ENCODE measurements at regions not wholly inside any gene's neighbourhood (a gene's known extent, or its start where the extent isn't known, plus 50 kb on each side); places are given as distances from the start of the nearest gene placed in this dataset.

DNA sequence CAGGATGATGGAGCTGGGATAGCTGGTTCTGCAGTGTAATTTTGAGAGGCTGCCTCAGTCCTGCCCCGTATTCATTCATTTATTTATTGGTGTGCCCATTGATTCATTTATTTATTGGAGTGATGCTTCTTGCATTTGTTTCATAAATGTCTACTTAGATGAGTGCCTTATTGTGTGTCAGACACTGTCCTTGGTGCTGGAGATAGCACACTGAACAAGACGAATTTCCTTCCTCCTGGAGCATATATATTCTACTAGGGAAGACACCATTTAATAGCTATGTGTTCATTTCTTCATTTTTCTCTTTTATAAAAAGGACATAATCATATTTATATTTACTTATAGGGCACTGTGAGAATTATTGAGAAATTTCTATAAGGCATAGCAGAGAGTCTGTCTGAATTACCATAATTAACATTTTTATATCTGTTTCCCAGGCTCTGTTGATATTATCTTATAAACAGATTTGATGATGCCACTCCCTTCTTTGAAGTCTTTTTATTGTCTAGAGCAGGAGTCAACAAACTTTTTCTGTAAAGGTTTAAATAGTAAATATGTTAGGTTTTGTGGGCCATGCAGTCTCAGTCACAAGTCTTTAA lies 433.9 kb upstream of the ZNF608 start:
- no peak for DNase-seq

DNA sequence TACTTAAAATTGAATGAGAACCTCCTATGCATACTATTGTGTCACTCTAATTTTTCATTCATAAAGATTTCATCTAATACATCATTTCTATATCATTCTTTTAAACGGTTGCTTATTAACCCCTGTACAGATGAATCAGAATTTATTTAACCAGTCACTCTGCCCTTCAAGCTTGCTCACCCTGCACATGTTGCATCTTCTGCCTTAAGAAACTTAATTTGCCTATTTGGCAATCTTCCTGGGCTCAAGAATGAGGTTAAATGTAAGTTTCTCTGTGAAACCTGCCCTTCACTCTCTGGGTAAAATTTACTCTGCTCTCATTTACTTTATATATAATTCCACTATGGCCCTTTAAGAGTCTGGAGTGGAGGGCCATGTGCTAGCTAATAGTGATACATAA lies 434.7 kb upstream of the ZNF608 start:
- no peak for DNase-seq

DNA sequence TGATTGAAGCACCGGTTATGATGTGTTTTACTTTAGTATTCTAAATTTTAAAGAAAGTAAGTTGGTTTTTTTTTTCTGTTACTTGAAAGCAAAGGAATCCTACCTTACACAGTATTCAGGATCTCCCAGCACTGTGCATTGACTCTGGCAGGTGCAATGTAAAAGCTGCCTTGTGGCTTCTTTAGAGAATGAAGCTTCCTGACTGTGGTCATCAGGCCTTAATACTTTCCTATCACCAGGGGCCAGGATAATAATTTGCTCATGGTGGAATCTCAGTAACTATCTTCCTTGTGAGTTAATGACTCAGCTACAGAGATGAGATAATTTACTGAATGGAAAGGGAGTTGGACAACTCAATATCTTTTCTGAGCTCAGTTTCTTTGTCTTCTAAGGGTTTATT lies 435.5 kb upstream of the ZNF608 start:
- DNase-seq, result no peak

DNA sequence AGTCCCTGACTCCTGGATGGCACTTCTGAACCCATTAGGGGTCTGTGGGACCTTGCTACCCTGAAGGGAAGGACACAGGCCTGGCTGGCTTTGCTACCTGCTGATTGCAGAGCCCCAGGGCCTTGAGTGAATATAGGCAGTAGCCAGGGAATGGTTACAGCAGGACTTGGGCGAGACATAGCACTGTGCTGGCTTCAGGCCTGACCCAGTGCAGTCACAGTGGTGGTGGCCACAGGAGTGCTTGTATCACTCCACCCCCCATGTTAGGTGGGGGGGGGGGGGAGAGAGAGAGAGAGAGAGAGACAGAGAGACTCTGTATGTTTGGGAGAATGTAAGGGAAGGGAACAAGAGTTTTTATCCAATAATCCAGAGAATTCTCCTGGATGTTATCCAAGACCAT lies 439.3 kb upstream of the ZNF608 start:
- no peak for DNase-seq

DNA sequence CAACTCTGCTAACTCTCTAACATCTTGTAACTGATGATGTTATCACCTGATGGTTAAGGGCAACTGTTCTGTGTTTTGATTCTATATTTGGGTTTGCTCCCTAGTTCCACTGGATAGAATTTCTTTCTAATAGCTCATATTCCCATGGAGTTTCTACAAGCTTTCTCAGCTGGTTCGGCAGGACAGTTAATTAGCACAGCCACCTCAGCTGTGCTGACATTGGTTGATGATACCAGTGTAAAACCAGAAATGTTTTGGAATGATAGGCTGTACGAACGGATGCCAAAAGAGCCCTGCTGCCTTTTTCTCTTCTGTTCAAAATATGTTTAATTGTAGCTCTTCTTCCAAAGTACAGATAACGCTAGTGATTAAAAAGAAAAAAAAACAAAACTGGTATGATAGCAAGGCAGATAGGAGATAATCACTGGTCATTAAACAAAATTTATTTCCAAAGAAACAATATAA lies 440.5 kb upstream of the ZNF608 start:
- DNase-seq, result peak; percentile 51

DNA sequence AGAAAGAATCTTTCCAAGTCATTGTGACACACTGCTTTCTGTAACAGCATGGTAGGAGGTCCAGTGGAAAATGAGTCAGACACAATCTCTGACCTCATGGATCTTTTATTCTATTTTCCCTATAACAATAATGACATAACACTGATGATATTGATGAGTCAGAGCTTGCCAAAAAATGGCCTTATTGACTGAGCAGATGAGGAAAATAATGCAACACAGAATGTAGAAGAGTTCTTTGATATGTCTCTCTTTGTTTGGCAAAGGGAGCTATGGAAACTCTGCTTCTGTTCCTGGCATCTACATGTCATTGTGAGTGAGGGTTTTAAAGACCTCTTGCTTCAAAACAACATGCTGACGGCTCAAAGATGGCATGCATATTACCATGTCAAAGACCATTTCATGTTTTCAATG lies 443.1 kb upstream of the ZNF608 start:
- no peak for DNase-seq

DNA sequence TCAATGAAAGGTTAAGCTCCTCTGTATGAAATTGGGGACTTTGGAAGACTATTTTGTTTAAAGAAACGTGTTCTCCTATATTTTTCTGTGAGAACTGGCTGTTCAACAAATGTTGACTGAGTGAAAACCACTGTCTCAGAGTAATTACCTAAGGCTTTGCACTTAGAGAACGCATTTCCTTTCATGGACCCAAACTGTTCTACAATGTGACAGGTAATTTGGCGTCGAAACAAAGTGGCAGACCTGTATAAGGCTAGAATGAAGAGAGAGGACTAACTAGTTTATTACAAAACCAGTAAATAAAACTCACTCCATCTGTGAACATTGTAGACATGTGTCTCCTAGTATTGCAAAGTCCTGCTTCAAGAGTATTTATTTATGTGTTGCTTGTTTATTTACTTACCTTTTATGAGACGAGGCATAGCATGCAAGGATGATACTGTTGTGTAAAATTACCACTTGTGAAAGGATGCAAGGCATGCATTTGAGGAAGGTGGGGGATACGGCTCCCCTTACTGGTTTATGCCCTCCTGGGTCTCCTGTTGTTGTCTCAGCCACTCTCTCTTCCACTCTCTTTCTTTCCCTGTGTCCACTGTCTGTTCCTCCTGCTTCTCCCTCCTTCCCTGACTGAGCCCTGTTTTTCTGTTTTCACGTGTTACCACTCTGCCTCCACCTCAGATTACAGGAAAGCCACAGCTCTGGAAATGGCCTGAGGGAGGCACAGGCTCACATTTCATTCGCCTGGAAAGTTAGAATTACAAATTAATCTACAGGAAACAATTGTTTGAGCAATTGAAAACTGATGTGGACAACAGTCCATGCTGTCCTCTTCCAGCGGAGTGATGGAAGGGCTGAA lies 444.0 kb upstream of the ZNF608 start:
- peak; percentile 34 for DNase-seq

DNA sequence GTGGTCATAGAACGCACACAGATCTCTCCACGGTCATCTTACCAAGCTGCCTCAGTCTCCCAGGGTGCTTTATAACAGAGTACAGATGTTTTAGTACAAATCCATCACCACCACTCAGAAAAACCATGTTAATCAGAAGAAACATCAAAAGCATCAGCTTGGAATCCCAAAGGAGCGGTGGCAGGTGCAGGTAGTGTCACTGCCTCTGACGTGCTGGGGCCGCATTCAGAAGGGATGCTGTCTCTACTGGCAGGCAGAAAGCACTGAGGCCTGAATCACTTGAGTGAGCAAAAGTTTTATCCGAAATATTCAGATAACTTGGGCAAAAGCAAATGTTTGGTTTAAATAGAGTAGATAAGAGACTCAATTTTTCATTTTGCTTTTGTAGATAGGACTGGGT lies 448.4 kb upstream of the ZNF608 start:
- no peak for DNase-seq

DNA sequence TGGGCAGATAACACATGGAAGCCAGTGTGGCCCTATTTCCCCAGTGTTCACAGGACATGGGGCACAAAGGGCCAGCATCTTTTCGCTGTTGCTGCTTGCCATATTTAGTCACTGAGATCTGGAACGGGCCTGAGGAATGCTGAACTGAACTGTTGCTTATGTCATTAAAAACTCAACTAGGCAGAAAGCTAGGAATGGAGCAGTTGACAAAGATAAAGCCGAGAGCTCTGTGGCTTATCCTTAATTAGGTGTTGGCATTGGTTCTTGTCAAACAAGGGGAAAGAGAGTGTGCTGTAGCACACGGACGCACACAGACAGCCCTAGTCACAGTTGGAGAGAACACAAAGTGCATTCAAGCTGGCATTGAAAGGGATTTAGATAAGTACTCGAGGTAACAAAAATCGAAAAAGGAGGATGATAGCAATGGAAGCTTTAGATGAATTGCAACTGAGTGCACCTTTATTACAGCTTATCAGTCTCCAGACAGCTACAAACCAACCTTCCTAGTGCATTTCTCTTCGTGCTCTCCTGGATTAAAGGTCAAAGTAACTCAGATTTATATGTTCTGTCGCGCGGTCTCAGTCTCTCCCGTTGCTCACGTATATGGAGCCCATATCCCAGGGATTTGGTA lies 450.2 kb upstream of the ZNF608 start:
- DNase-seq, result no peak

DNA sequence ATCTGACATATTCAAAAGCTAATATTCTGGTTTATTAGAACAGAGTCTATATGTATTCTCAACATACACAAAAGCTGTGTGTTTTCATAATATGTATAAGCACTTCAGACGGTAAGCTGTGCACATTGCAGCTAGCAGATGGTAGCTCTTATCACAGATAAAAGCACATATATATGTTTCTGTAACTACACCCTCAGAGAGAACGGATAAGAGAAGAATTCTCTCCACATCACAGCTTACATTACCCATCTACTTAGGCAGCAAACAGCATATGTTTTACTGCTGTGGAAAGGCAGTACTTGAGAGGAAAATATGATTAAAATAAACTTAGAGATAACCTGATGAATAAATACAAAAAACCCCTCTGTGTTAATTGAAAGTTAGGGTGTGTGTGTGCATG lies 450.9 kb upstream of the ZNF608 start:
- no peak for DNase-seq

DNA sequence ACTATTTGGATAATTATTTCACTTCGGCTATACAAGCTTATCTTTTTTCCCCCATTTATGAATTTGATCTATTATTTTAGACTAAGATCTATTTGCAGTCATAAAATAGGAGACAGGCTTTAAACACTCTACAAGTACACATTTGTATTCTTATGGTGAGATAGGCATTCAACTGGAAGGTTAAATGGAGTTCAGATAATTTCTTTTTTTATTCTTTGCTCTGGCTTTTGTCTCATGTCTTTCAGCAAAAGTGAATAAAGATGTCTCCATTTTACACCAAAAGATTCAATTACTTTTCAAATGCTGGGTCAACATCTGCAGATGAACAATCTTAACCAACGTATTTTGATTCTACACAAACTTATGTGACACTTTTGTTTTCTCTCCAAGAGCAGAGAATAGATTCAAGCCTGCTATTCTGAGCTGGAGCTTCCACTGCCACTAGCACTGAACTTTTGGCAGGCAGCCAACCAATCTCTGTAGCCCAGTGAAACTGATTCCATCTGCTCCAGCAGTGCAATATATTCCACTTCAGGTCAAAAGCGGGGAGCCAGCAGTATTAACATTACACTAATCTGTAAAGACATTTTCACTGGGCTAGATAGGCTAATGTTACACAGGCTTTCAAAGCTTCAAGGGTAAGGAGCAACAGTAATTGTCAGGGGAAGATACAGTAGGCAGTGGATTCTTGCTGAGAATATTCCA lies 452.0 kb upstream of the ZNF608 start:
- peak; percentile 97 for DNase-seq

DNA sequence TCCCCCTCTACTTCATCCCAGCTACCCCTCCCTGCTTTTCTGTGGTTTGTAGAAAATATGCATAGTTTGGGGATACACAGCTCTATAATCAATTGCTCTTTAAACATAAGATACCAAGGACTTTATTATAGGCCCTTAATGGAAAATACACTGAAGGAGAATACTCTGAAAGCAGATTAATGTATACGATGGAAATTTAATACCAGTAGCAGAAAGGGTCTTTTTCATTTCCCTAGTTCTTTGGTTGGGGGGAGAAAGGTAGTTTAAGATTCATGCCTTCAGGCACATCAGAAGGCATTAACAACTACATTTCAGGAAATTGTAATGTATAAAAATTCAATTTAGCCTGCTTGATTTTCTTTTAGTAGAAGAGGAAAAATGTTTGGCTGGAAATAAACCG lies 452.9 kb upstream of the ZNF608 start:
- DNase-seq, result no peak

DNA sequence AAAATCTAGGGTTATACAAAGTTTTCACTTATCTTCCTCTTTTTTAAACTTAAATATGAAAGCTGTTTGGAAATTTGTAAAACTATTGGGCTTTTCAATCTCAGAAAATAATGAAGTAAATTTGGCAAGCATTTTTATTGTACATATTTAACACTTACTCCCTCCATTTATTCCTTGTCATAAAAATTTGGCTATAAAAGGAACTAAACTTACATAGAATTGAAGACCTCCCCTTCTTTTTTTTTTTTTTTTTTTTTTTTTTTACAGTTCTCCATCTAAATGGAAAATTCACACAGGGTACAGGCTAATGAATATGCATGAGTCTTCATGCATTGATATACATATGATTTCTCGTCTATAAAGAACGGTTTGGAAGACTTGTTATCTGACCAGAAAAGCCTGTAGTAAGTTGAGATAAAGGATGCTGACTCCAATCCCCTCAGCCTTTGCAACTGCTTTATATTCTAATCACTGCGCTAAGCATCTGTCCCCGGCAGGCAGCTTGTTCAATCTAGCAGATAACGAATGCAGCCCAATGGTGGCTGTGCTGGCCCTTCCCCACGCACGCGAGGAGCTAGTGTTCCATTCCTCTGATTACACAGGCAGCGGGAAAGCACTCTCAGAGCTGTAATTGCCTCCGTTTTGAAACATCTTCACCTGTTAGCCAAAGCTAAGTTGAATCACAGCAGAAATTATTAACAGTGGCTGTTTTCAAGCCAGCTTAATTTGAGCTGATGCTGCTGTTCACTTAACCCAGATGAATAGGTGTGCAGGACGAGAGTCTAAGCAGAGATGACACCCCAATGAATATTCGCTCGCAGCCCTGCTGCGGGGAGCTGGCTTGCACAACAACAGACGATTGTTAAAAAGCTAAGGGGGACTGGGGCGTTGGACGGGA lies 453.8 kb upstream of the ZNF608 start:
- DNase-seq, result peak; percentile 38

DNA sequence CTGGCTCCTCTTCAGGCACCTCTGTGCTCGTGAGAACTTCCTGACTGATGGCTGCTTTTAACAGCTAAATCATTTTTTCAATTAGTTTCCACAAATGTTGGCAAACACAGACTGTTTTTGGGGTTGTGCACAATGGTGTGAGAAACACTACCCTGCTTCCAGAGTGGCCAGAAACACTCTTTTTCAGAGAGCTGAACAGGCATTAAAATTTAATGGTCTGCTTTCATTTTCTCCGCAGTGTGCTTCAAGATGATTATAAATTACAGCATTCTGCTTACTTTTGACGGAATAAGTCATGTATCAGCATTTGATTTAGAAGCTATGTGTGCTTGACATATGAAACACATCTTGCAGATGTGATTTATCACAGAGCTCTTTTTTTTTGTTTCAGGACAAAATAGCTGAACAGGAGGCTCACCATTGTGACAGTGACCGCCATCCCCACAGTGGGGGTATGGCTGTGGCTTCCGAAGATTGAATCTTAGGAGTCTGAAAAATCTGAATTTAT lies 454.5 kb upstream of the ZNF608 start:
- DNase-seq, result no peak

DNA sequence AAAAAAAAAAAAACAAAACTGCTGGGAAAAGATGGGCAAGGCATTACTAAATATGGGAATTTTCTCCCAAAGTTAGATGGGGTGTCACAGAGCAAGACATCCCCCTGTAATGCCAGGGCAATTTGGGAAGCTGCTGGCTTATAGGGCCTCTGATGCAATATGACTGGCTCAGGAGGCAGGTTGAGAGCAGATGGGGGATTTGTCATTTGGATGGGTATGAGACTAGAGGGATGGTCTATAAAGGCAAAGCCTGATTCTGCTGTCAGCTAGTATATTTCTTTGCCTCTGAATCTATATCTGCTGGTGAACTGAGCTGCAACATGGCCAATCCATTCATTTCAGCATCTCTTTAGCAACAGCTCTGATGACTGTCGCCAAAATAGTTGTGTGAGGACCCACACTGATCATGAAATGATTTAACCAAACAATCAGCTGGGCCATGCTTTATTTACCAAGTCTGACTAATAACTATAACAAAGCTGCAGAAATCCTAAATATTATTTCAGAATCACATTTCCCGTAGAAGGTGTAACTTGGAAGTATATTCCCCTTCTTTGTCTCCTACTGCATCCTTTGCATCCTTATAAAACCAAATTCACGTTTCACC lies 455.1 kb upstream of the ZNF608 start:
- no peak for DNase-seq

DNA sequence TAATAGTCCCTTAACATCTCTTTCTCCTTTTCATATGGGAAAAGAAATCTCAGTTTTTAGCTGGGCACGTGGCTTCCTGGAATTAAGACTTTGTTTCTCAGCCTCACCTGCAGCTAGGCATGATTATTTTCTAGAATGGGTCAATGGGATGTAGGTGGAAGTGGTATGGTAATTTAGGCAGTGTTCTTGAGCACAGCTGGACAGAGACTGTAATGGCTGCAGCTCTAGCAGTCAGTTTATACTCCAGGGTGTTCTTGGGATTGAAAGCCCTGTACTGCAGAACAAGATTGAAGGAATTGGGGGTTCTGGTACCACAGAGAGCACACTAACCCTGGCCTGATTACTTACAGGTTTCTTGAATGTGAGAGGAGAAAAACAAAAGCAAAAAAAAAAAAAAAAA lies 455.9 kb upstream of the ZNF608 start:
- DNase-seq, result no peak

DNA sequence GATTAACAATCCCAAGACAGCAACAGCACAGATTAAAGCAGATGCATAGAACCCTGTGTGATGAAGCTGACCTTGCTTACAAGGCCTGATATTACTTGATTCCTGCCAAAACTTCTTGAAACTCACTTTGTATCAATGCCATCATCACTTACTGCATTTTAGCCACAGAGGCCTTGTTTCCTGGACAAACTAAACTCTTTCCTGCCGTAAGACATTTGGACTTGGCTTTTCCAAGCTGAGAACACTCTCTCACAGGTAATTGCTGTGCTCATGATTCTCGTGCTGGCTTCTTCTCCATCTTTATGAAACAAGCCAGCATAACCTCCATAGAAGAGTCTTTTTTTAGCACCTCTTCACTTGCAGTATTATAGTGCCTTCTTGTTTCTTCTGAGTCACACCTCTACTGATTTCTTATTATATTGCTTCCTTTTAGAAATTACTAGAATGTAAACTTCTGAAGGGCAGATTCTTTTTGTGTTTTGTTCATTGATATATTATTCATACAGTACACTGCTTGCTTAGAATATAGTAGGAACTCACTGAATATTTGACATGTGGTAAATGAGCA lies 456.5 kb upstream of the ZNF608 start:
- DNase-seq, result no peak

DNA sequence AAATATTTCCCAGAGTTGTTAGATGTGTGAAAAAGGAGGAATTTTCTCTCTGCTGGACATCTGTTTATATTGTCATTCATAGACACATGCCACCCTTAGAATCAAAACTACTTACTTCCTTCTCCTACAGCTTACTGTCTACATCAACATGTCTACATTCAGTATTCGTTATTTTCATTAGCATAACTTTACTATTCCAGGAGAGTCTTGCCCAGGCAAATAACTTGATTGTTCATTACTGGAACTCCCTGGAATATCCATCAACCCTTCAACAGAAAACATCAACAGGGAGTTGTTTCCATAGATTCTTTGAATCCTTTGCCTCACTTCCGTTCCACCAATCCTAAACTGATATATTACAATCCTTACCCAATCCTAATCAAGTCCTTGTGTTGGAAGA lies 457.5 kb upstream of the ZNF608 start:
- no peak for DNase-seq

DNA sequence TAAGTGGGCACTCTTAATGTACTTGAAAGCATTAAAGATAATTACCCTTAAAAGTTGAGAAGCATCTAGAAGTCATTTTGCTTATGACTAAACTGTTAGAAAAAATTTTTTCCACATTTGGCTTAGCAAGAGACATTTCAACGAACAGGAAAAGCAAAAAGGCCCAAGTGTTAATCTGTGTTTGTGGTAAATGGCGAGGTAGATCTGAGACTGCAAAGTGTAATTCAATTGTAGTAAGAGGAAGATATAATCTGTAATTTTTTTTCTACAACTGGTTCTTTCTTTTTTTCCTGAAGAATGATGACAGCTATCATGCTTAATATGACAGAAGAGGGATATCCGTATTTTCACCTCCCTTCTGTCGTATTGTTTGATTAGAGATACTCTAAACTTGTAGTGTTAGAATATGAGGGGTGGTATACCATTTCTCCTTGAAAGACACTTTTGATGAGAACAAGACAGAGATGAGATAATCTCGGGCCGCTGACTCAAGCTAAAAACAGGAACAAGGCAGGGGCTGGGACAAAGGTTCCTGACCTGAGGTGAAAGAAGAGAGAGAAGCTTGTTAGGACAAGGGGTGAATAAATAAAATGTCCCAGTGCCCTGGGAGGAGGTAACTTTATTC lies 459.3 kb upstream of the ZNF608 start:
- no peak for DNase-seq

DNA sequence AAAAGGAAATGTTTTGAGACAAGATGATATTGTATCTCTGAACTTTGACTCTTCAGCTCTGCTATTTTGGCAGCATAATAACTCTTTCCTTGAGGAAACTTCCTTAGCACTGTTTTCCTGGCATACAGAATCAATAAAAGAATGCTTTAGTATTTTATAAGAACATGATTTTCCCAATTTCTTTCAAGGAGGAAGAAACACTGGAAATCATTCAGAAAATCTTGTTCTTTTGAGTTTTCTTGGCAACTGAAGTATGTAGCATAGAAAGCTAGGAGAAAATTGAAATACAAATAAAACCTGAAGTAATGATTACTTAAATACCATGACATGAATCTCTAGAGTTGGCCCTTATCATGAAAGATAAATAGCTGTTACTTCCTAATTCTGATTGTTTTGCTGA lies 461.4 kb upstream of the ZNF608 start:
- DNase-seq, result no peak

All from tongue (tissue), 1 donor.